ENCODE measurements at regions not wholly inside any gene's neighbourhood (a gene's known extent, or its start where the extent isn't known, plus 50 kb on each side); places are given as distances from the start of the nearest gene placed in this dataset.
"Not testable (repeated sequence)": the region's sequence is repeated elsewhere in the genome, so short reads cannot be mapped to it uniquely, and the experiment has no call there.

DNA sequence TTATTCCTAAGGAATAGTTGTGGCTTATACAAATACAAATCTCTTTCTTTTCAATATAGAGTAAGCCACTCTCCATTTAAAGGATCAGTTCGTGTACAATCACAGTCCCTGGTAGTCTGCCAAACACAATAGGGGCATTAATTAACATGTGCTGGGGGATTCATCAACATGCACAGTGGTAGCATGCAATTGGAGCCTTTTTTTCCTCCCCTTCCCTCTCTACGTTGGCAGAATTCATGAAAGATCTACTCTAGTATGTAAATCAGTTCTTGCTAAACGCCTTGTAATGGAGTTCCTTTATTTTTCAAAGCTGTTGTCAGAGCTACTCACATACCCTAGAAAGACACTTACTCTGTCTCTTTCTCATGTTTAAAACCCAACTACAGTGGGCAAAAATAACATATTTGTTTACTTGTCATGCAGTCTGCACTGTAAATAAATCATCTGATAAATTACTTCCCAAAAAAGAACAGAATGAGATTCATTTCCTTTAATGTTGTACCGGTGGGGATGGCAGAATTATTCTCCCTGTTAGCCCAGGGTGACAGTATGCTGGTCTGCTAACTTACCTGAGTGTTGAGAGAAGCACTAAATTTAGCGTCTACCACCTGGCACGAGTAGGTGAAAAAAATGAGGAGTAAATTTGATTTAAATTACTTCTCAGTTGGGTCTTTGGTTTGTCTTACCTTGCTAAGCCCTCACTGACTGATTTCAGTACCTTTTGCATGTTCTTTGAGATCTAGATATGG is 341.5 kb upstream of the CCNH start:
- DNase-seq (ENCODE audit: low spot score), result no peak

DNA sequence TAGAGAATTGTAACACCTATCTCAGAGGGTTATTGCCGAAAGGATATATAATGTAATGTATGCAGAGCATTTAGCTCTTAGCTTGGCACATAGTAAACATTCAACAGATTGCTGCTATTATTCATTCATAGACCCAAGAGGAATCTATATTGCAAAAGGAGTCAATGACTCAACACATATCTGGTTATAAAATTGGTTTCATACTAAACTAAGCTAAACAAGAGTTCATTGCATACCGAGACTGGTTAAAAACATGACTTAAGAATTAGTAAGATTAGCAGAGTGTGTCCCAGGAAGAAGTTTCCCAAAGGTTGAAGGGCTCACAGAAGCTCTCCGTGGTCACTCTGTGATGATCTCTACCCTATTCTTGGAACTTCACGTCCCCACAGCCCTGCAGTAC is 339.6 kb upstream of the CCNH start:
- DNase-seq (ENCODE audit: low spot score), result no peak

DNA sequence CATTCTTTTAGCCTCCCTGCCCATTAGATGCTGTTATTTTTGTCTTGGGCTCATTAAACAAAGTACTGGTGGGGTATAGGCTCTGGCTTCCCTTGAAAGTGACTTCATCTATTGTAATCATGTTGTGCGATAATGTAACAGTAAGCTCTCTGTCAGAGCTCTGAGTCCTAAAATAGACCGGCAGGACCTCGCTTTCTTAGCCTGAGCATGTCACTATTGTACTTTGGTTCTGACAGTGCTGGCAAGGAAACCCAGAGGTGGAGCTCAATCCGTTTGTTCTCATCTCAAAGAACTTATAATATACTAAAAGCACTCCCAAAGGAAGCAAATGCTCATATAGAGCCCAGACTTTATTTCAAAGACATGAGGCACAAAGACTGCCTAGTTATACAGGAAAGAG is 339.1 kb upstream of the CCNH start:
- DNase-seq (ENCODE audit: low spot score), result no peak

DNA sequence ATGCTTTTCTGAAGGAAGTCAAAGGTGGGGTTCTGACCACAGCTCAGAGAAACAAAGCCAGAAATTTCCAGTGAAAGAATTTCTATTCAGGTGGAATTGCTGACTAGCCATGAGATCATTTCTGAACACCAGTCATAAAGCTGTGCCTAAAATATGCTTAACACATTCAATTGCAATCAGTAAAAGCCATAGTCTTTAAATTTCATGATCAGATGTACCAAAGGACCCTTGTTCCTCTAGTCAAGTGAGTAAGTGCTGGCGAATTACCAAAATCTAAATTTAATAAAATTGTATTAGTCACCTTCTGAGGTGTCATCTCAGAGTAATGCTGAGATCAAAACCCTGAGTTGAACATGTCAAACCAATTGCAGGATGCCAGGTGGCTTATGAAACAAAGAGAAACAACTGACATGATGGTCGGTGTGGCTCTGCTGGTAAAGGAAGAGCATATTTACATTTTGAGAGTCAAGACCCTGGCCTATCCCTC is 334.2 kb upstream of the CCNH start:
- no peak for DNase-seq (ENCODE audit: low spot score)

DNA sequence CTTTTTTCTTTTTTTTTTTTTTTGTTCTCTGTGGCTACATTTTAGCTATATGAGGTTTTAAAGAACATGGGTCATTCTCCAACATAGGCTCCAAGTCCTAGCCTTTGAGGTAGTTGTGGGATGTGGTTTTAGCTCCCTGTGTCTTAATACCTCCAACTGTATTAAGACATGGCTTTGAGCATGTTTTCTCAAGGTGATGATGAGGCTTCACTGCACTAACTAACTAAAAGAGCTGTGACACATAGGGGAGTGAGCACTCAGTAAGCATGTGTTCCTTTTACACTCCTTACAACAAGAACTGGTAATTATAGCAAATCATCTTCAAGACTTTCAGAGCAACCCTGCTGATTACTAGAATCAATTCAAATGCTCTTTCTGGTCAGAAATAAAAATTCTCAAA is 333.6 kb upstream of the CCNH start:
- no peak for DNase-seq (ENCODE audit: low spot score)

DNA sequence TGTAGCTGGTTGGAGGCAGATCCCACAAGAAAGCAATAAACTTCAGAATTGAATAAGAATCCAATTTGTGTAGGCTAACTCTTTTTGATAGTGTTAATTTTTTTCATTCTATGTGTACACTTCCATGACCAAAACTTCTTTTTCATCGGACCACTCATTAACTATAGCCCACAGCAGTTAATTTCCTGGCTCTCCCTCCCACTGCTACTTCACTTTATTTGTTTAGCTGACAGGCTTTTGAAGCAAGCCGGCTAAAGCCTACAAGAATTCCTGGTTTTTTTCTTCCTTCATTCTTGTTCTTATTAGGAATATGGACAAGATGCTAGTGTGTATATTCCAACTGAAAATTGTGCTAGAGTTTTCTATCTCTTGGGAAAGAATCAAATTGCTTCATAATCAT is 329.2 kb upstream of the CCNH start:
- no peak for DNase-seq (ENCODE audit: low spot score)

DNA sequence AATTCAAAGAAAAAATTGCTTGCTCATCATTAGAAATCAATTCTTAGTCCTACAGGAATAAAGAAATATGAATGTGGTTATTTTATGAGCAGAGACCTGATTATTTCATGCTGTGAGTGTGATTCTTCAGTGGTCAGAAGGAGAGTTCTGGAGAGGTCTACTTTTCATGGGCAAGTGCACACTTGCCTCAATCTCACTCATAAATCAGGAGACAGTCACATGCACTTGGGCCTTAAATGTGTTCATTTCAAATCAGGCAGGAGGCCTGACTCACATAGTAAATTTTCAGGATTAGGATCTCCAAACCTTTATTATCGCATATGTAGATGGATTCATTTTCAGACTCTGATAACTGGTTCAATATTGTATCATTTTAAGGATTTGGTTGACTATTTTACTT is 323.2 kb upstream of the CCNH start:
- no peak for DNase-seq (ENCODE audit: low spot score)

DNA sequence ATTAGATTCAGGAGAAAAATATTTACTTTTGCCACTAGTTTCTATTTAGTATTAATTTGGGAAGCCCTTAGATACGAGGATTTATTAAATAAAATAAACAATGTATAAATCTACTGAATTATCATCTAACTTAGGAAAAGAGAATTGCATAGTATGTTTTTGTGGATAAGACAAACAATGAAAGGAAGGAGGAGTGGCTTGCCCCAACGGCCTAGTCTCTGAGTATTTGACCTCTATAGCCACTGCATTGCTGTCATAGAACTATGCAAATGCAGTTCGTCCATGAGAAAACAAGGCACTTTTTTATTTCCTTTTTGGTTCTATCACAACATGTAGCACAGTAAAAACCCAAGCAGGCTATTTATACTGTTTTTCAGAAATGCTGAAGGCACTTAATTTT is 321.2 kb upstream of the CCNH start:
- no peak for DNase-seq (ENCODE audit: low spot score)

DNA sequence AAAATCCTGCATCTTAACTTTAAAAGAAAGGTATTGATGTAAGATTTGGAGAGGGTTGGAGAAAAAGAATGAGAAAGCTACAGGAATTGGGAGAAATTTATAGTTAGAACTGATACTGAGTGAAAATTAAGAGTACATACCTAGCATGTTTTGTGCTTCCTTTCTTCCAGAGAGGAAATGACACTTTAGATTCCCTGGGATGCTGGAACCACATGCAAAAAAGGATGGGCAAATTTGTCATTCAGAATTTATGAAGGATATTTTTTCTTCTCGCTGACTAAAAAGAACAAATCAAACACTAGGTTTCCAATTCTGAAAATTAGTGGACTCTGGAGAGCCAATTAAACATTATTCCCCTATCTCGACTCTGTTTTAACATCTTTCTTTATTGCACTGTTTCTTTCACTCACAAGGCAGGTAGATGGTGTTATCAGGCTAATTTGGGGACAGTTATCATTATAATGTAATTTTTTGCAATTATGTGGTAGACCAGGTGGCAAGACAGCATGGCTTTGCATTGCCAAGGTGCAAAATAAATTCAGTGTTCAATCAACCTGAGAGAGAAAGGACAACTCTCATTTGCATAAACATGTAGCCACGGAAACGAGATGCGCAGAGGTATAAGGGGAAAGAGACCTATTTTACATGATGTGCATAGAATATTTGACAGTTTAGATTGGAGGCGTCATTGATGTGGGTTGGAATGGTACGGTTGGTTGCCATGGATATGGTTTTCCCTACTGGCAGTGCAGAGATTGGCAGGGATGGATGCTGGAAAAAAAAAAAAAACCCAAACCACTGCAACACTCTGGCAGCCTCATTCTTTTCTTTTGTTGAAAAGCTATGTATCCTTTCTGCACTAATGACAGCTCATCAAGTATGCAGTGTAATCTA is 320.4 kb upstream of the CCNH start:
- DNase-seq (ENCODE audit: low spot score), result no peak

DNA sequence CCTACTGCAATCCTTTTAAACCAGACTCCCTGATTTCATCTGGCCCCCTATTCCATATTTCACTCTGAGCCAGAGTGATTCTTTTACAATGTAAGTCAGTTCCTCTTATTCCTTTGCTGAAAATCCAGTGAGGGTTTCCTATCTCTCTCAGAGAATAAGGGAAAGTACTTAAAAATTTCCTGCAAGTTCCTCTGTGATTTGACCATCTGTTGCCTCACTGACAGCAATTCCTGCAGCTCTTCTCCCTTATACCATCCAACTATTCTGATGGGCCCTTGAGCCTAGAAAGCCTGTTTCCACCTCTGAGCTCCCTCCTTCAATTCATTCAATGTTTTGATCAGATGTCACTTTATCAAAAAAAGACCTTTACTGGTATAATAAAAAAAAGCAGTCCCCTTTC is 317.1 kb upstream of the CCNH start:
- no peak for DNase-seq (ENCODE audit: low spot score)

DNA sequence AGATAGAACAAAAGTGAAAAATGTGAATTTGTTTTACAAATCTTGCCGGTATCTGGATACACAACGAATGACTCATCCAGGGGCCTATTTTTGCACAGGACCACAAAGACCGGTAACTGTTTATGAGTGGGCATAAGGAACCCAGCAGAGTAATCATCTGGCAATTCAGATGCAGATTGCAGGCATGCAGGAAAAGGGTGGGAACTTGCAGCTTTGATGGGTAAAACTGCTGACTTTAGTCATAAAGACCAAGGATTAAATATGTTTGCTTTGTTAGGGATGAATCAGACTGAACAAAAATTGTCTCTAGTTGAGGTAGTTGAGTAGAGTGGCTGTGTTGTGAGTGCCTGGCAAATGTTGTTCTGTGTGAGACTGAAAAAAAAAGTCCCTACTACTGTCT is 309.6 kb upstream of the CCNH start:
- no peak for DNase-seq (ENCODE audit: low spot score)

DNA sequence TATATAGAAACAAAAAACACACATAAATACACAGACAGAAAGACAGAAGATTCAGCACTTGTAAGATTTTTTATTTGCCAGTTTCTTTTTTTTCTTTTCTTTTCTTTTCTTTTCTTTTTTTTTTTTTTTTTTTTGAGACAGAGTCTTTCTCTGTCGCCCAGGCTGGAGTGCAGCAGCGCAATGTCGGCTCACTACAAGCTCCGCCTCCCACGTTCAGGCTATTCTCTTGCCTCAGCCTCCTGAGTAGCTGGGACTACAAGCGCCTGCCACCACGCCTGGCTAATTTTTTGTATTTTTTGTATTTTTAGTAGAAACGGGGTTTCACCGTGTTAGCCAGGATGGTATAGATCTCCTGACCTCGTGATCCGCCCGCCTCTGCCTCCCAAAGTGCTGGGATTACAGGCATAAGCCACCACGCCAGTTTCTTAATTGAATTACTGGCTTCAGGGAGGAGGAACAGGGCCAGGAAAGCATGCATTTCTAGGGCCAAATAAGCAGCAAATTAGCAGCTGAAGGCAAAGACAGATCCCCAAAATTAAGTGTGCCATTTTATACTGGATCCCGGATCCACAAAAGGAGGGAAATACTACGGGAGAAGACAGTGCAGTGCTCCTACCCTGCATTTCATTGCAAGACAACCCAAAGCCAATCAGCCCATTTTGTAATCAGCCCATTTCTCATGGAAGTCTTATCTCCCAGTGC is 305.6 kb upstream of the CCNH start:
- not testable (repeated sequence) for DNase-seq (ENCODE audit: low spot score)

DNA sequence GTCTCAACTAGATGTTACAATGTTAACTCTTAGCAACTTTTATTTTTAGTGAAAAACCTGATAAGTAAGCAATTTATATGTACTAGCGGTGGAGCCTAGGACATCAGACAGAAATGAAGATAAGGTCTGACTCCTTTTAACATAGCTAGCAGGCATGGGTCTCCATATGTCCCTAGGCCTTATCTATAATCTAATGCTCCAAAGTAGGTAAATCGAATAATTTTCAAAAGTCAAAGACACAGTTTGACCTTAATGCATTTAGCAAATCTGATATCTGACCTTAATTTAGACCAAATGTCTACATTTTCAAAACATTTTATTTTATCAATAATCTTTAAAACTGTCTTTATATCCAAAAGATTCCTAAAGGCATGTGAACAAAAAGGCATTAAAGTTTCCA is 305.0 kb upstream of the CCNH start:
- DNase-seq (ENCODE audit: low spot score), result peak; percentile 10

DNA sequence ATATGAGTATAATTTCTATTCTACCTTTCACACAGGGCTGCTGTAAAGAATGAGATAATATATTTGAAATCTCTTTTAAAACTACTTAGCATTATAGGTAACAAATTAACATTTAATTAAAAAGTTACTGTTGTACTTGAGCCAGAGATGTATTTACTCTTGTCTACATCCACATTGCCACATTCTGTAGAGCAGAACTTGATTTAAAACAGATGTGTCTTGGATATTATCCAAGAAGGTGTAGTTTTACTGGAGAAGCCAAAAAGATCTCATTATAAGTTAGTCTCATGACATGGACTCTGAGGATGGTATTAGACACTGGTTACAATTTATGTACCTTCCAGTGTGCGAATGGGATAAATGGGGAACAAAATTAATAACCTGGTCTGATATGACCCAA is 293.1 kb upstream of the CCNH start:
- DNase-seq (ENCODE audit: low spot score), result no peak

DNA sequence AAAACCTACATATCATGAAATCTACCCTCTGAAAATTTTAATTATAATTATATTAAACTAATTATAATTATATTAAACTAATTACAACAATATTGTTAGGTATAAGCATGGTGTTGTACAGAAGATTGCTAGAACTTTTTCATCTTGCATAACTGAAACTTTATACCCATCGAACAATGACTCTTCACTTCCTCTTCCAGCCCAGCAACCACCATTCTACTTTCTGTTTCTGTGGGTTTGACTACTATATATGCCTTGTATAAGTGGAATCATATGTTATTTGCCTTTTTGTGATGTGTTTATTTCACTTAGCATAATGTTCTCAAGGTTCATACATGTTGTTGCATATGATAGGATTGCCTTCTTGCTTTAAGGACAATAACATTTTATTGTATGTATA is 274.2 kb upstream of the CCNH start:
- no peak for DNase-seq (ENCODE audit: low spot score)

DNA sequence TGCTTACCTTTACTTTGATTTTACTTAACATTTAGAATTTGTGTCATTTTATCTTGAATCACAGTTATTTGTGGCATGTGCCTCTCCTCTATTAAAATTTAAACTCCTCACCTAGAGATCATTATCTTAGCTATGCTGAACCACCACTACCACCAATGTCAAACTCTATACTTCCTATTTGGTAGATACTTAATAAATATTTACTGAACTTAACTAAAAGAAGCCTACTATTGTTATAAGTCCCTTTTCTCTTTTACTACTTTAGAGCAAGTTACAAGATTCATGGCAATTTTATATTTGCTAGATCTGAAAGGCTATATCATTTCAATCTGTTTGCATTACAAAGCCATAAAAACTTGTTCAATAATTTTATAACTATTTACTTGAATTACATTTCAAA is 273.3 kb upstream of the CCNH start:
- no peak for DNase-seq (ENCODE audit: low spot score)

DNA sequence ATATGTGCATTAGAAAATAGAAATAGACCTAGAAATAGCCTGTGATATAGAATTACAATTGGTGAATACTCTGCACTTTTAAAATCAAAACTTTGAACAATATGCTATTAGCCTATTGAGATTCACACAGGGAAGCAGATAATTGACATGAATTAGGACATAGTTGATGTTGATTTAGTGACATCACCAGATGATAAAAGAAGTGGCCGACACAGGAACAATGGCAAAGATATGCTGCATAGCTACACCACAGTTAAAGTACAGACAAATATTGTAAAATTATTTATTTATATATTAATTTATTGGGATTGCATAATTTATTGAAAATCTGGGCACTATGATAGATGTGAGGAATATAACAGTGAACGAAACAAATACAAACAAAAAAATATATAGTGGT is 261.5 kb upstream of the CCNH start:
- no peak for DNase-seq (ENCODE audit: low spot score)

DNA sequence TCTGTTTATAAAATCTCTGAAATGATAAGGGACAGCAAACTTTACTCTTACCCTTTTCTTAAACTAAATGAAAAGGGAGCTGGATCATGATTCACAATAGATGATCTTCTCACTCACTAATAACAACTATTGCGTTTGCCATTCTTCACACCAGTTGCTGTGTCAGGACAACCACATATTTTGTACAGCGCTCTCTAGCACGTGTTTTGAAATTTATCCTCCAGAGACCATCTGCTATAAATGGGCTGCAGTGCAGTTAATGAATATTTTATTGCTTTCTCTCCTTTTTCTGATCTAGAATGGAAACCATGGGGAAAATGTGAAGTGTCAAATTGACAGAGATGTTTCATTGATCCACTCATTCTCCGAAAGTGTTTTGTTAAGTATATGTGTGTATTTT is 258.4 kb upstream of the CCNH start:
- DNase-seq (ENCODE audit: low spot score), result no peak

DNA sequence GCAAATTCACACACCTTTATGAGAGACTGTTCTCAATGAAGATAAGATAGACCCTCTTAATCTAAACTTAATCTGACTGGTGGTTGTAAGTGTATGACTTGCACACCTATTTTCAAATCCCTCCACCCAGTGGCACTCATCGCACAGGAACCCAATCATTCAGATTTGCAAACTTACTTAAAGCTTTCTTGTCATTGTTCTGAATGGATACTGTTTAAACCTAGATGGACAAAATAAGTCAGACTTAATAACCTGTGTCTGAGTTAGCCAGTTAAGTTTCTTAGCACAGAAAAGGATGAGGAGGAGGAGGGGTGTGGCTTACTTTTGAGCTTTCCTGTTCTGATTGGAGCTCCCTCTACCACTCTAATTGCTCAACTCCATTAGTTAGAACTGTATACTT is 252.4 kb upstream of the CCNH start:
- DNase-seq (ENCODE audit: low spot score), result no peak

DNA sequence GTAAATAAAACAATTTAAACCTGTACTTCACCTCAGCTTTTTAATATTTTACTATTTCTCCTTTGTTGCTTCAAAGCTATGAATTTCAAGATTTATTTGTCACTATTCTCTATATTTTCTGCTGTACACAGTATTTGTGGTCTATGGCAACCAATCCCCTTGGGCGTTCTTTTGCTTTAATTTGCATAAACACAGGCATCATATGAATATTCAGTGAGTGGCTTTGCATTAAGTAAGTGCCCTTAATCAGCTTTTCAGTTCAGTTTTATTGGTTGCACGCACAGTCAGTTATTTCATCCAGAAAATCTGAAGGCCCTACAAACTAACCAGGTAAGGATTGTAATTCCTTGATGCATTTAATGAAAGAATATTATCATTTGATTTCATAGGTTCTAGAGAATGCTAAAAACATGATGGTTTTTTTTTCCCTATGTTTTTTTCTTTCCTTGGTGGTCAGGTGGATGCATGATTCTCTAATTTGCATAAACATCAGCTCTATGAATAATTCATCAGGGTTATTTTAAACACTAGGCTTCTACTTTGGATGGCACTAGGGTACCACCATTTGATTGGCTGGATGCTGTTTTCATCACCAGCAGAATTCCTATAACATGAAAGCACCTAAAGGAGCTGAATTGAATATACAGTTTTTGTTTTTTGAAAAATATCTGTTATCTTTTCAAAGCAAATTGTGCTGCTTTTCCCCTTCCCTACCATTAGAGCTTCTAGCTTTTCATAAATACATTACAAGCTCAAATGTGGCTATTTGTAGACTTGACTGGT is 249.2 kb upstream of the CCNH start:
- no peak for DNase-seq (ENCODE audit: low spot score)

DNA sequence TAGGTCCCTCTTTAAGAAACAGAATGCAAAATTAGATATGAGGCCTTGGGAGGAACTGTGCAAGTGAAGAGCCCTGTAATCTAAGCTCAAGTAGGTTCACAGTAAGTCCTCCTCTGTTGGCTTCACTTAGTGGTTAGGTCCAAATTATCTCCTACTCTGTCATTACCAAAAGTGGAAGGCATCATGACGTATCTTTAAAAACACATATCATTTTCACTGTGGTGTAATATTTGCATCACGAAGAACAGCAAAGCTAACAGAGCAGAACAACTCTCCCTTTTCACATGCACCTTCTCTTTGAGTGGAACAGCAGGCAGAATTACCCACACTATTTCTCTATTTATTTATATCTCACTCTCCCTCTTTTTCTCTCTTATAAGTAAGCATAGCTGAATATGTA is 240.5 kb upstream of the CCNH start:
- DNase-seq (ENCODE audit: low spot score), result no peak

DNA sequence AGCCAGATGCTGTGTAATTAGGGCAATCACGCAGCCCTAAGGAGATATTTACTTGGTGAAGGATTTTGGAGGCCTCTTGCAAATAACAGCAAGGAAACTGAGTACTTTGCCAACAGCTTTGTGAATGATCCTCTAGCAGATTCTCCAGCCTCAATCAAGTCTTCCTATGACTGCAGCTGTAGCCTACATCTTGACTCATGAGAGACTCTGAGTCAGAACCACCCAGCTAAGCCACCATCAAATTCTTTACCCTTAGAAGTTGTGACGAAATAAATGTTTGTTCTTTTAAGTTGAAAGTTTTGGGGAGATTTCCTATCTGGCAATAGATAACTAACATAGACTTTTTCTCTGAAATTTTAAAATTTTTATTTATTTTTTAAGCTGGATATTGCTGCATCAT is 237.6 kb upstream of the CCNH start:
- DNase-seq (ENCODE audit: low spot score), result no peak
